ENCODE measurements at regions not wholly inside any gene's neighbourhood (a gene's known extent, or its start where the extent isn't known, plus 50 kb on each side); places are given as distances from the start of the nearest gene placed in this dataset.

- no peak overlapping the region for H3K4me3 ChIP-seq
- H3K9me3 ChIP-seq: no peaks in the 10 kb centered on the region
- WGBS, 2 donors (ENCODE audit: low coverage in 1 of 2): 88 to 90% methylated on average over 3 of the region's 3 CpGs
- DNase-seq: no peak
- peaks cover 2 to 22% (median 10%) of the 10 kb centered on the region in 4 donors for H3K4me1 ChIP-seq
- TF ChIP-seq POLR2A (IDR thresholded peaks at IDR 0.05) (no peak), CTCF (IDR thresholded peaks at IDR 0.05) (no peak), EP300 (IDR thresholded peaks at IDR 0.05; ENCODE audit: low read depth) (no peak), POLR2AphosphoS5 (IDR thresholded peaks at IDR 0.05) (no peak)
- H3K36me3 ChIP-seq: no peaks in the 10 kb centered on the region
- intact Hi-C loops (cut with DNase I; ENCODE audit: low total_unique reads): no loop called here
- H3K27me3 ChIP-seq: no peaks in the 10 kb centered on the region
- in situ Hi-C loops (cut with MboI; ENCODE audit: low pct_ligation_motif_present in 1 of 4, low pct_unique_long_range_greater_than_20kb in 1 of 4, low sequenced_read_pairs in 3 of 4): loop anchor here in 2 of 4 donors (10.0 kb wide), 3 partner anchors 299 to 409 kb away; partner anchors contain the start of gene THBS1 (in 1 of the 2)
- no peak overlapping the region for H3K27ac ChIP-seq
Observed at GRCh38 chr15:39176030-39176429, 404.8 kb upstream of the THBS1 start.

GRCh38 chr15:39177561-39177960 is 403.3 kb upstream of the THBS1 start:
- Histone ChIP-seq H3K9me3 (no peaks in the 10 kb centered on the region), H3K36me3 (no peaks in the 10 kb centered on the region), H3K4me1 (peaks cover 6 to 28% (median 12%) of the 10 kb centered on the region in 4 donors), H3K4me3 (no peak overlapping the region), H3K27me3 (no peaks in the 10 kb centered on the region), H3K27ac (no peak overlapping the region)
- 79% methylated on average over 4 of the region's 4 CpGs; no CpG with 5 or more reads in 1 of the 2 donors for WGBS, 2 donors (ENCODE audit: low coverage in 1 of 2)
- intact Hi-C loops (cut with DNase I; ENCODE audit: low total_unique reads): no loop called here
- in situ Hi-C loops (cut with MboI; ENCODE audit: low pct_ligation_motif_present in 1 of 4, low pct_unique_long_range_greater_than_20kb in 1 of 4, low sequenced_read_pairs in 3 of 4): loop anchor here in 2 of 4 donors (10.0 kb wide), 3 partner anchors 297 to 407 kb away; partner anchors contain the start of gene THBS1 (in 1 of the 2)
- no peak for DNase-seq
- TF ChIP-seq CTCF (IDR thresholded peaks at IDR 0.05) (no peak), EP300 (IDR thresholded peaks at IDR 0.05; ENCODE audit: low read depth) (no peak), POLR2A (IDR thresholded peaks at IDR 0.05) (no peak), POLR2AphosphoS5 (IDR thresholded peaks at IDR 0.05) (no peak)

- Histone ChIP-seq H3K27me3 (no peaks in the 10 kb centered on the region), H3K4me1 (peaks cover 6 to 22% (median 12%) of the 10 kb centered on the region in 4 donors), H3K4me3 (no peak overlapping the region), H3K9me3 (no peaks in the 10 kb centered on the region), H3K27ac (peak overlapping the region in 1 of 4 donors; percentile 2), H3K36me3 (no peaks in the 10 kb centered on the region)
- TF ChIP-seq EP300 (IDR thresholded peaks at IDR 0.05; ENCODE audit: low read depth): no peak
- no peak for TF ChIP-seq POLR2A (IDR thresholded peaks at IDR 0.05)
- no peak for TF ChIP-seq CTCF (IDR thresholded peaks at IDR 0.05)
- no peak for TF ChIP-seq POLR2AphosphoS5 (IDR thresholded peaks at IDR 0.05)
- no peak for DNase-seq
- in situ Hi-C loops (cut with MboI; ENCODE audit: low pct_ligation_motif_present in 1 of 4, low pct_unique_long_range_greater_than_20kb in 1 of 4, low sequenced_read_pairs in 3 of 4): no loop called here
- intact Hi-C loops (cut with DNase I; ENCODE audit: low total_unique reads): no loop called here
- 54 to 64% methylated on average over 1 of the region's 1 CpG for WGBS, 2 donors (ENCODE audit: low coverage in 1 of 2)
Observed at GRCh38 chr15:39180030-39180429, 400.8 kb upstream of the THBS1 start.

- H3K4me1 ChIP-seq: peaks cover 6 to 22% (median 12%) of the 10 kb centered on the region in 4 donors
- H3K36me3 ChIP-seq: no peaks in the 10 kb centered on the region
- H3K27ac ChIP-seq: peak overlapping the region in 2 of 4 donors; percentile 2 to 25
- TF ChIP-seq POLR2A (IDR thresholded peaks at IDR 0.05) (no peak), EP300 (IDR thresholded peaks at IDR 0.05; ENCODE audit: low read depth) (no peak), POLR2AphosphoS5 (IDR thresholded peaks at IDR 0.05) (no peak), CTCF (IDR thresholded peaks at IDR 0.05) (no peak)
- in situ Hi-C loops (cut with MboI; ENCODE audit: low pct_ligation_motif_present in 1 of 4, low pct_unique_long_range_greater_than_20kb in 1 of 4, low sequenced_read_pairs in 3 of 4): no loop called here
- H3K27me3 ChIP-seq: no peaks in the 10 kb centered on the region
- no peak overlapping the region for H3K4me3 ChIP-seq
- H3K9me3 ChIP-seq: no peaks in the 10 kb centered on the region
- intact Hi-C loops (cut with DNase I; ENCODE audit: low total_unique reads): no loop called here
- no peak for DNase-seq
Observed at GRCh38 chr15:39180483-39180933, 400.4 kb upstream of the THBS1 start.

Measured in transverse colon (tissue), 4 donors.